Stomach (tissue), 4 donors: ENCODE measurements at regions not wholly inside any gene's neighbourhood (a gene's known extent, or its start where the extent isn't known, plus 50 kb on each side); places are given as distances from the start of the nearest gene placed in this dataset.

Experiments
- CTCF ChIP-seq, 7 experiments: fragments of 450-650 bp in 4 of 7; fragments of 200-600 bp in 3 of 7; sonication (generic) in 3 of 7; IDR thresholded peaks; one replicate each; pipeline ENCODE4 v1.5.1; 2016 to 2019; ENCODE audit warnings: antibody characterized with exemption in 7 of 7, control low read depth in 2 of 7, mild to moderate bottlenecking in 1 of 7
- POLR2A ChIP-seq, 4 donors: fragments of 450-650 bp; IDR thresholded peaks; one replicate each; pipeline ENCODE4 v1.6.1; 2016; ENCODE audit warnings: antibody characterized with exemption in 4 of 4, control low read depth in 2 of 4, mild to moderate bottlenecking in 1 of 4, moderate library complexity in 1 of 4
- POLR2AphosphoS5 ChIP-seq, 3 donors: sonication (generic); formaldehyde crosslinking; IDR thresholded peaks; one replicate each; pipeline ENCODE4 v1.6.1; 2016; ENCODE audit warnings: antibody characterized with exemption in 3 of 3

- no peak for TF ChIP-seq CTCF (IDR thresholded peaks at IDR 0.05)
- TF ChIP-seq POLR2A (IDR thresholded peaks at IDR 0.05) = no peak
- no peak for TF ChIP-seq POLR2AphosphoS5 (IDR thresholded peaks at IDR 0.05)
These were observed 66.3 kb upstream of the PHACTR3 start for GRCh38 chr20:59537991-59538390.
